Dermis blood vessel endothelial cell (primary cell): ENCODE measurements at regions not wholly inside any gene's neighbourhood (a gene's known extent, or its start where the extent isn't known, plus 50 kb on each side); places are given as distances from the start of the nearest gene placed in this dataset.

Experiments
- DNase-seq: peaks from one replicate; pipeline ENCODE4 v3.0.0; 2010

- no peak for DNase-seq
Observed at GRCh38 chr10:31580646-31581045, 261.6 kb downstream of the ZEB1 start.
